Spleen (tissue), 11 donors: ENCODE measurements at regions not wholly inside any gene's neighbourhood (a gene's known extent, or its start where the extent isn't known, plus 50 kb on each side); places are given as distances from the start of the nearest gene placed in this dataset.

Source experiments
- DNase-seq: peaks from one replicate; pipeline ENCODE4 v3.0.0-alpha.2; 2020
- H3K27ac ChIP-seq, 8 donors: fragments of 200-600 bp; sonication (generic) in 7 of 8; 1 replicate in 4 of 8; 2 replicates in 4 of 8; pipeline versions ENCODE4 v1.5.0 to v1.8.0; 2016 to 2021; ENCODE audit warnings: inconsistent platforms in 4 of 8, mild to moderate bottlenecking in 4 of 8, moderate library complexity in 1 of 8
- H3K27me3 ChIP-seq, 7 donors: fragments of 200-600 bp; sonication (generic) in 6 of 7; replicated peaks in 1 of 7; 1 replicate in 4 of 7; 2 replicates in 3 of 7; pipeline versions ENCODE4 v1.5.0 to v1.8.0; 2016 to 2021; ENCODE audit warnings: inconsistent platforms in 3 of 7, mild to moderate bottlenecking in 1 of 7
- H3K36me3 ChIP-seq, 6 donors: fragments of 200-600 bp; sonication (generic) in 5 of 6; 1 replicate in 4 of 6; 2 replicates in 2 of 6; pipeline versions ENCODE4 v1.5.0 to v1.8.0; 2016 to 2021; ENCODE audit warnings: inconsistent platforms in 2 of 6
- H3K4me1 ChIP-seq, 6 donors: fragments of 200-600 bp; sonication (generic) in 5 of 6; 1 replicate in 3 of 6; 2 replicates in 3 of 6; pipeline versions ENCODE4 v1.5.0 to v1.8.0; 2016 to 2021; ENCODE audit warnings: inconsistent platforms in 3 of 6
- H3K4me3 ChIP-seq, 8 donors: fragments of 200-600 bp; sonication (generic) in 7 of 8; 1 replicate in 4 of 8; 2 replicates in 4 of 8; pipeline versions ENCODE4 v1.5.0 to v1.8.0; 2016 to 2021; ENCODE audit warnings: inconsistent platforms in 4 of 8, mild to moderate bottlenecking in 4 of 8, moderate library complexity in 2 of 8
- H3K9me3 ChIP-seq, 8 donors: fragments of 200-600 bp; sonication (generic) in 7 of 8; 1 replicate in 4 of 8; 2 replicates in 4 of 8; pipeline versions ENCODE4 v1.5.0 to v1.8.0; 2016 to 2021; ENCODE audit warnings: inconsistent platforms in 4 of 8
- CTCF ChIP-seq, 11 experiments: fragments of 200-600 bp in 7 of 11; fragments of 450-650 bp in 4 of 11; sonication (generic) in 4 of 11; IDR thresholded peaks in 8 of 11; conservative IDR thresholded peaks in 3 of 11; 1 replicate in 7 of 11; 2 replicates in 4 of 11; pipeline versions ENCODE4 v1.4.0 to v1.8.0; 2016 to 2021; ENCODE audit warnings: antibody characterized with exemption in 11 of 11, inconsistent platforms in 4 of 11, mild to moderate bottlenecking in 1 of 11
- POLR2A ChIP-seq, 3 donors: fragments of 450-650 bp; IDR thresholded peaks; one replicate each; pipeline ENCODE4 v1.5.1; 2017; ENCODE audit warnings: antibody characterized with exemption in 3 of 3, mild to moderate bottlenecking in 1 of 3
- POLR2AphosphoS5 ChIP-seq, 3 donors: sonication (generic); formaldehyde crosslinking; IDR thresholded peaks; one replicate each; pipeline ENCODE4 v1.5.1; 2017; ENCODE audit warnings: antibody characterized with exemption in 3 of 3
- WGBS, 5 donors: extraction: QIAGEN DNeasy Blood & Tissue Kit in 3 of 5; methylation state at CpG; one replicate each; pipeline versions ENCODE4 v1.1.5 to v1.1.7; 2013 to 2018; 5-methylcytosine and 5-hydroxymethylcytosine counted together
- intact Hi-C: fragments of 100-400 bp; cut with DNase I; formaldehyde crosslinking; loops from one replicate; pipeline ENCODE4 v1.15.0; 2023; ENCODE audit warnings: low total_unique reads
- donor health status: healthy with polysubstance abuse.
- donor health status: DM: no; HTN: no; CAD: no; lungs with moderate emphysema.
- donor health status: DM: no; HTN: no; CAD: no.
- donor health status: Bipolar disorder and iron deficiency.
- donor health status: healthy.
- donor health status: DM: no; HTN: no; CAD: no.
- donor health status: DM: yes; HTN: yes; CAD: no.

- Histone ChIP-seq H3K9me3 (no peaks in the 10 kb centered on the region), H3K36me3 (no peaks in the 10 kb centered on the region), H3K4me3 (no peak overlapping the region), H3K27ac (no peak overlapping the region), H3K27me3 (no peaks in the 10 kb centered on the region), H3K4me1 (no peaks in the 10 kb centered on the region)
- TF ChIP-seq POLR2A (IDR thresholded peaks at IDR 0.05) (no peak), CTCF (IDR thresholded peaks at IDR 0.05 in 8 of 11, conservative IDR thresholded peaks at IDR 0.05 in 3 of 11) (no peak), POLR2AphosphoS5 (IDR thresholded peaks at IDR 0.05) (no peak)
- no peak for DNase-seq
- intact Hi-C loops, result no loop called here
- 55 to 76% (median 62%) methylated on average over 3 of the region's 3 CpGs for WGBS, 5 donors
These were observed 416.3 kb upstream of the CDH5 start for GRCh38 chr16:65950211-65950610.

GRCh38 chr16:65948361-65948760 is 418.1 kb upstream of the CDH5 start:
- 89 to 95% (median 94%) methylated on average over 9 of the region's 9 CpGs for WGBS, 5 donors
- Histone ChIP-seq H3K27me3 (no peaks in the 10 kb centered on the region), H3K4me1 (no peaks in the 10 kb centered on the region), H3K4me3 (no peak overlapping the region), H3K9me3 (no peaks in the 10 kb centered on the region), H3K27ac (no peak overlapping the region), H3K36me3 (no peaks in the 10 kb centered on the region)
- TF ChIP-seq POLR2AphosphoS5 (IDR thresholded peaks at IDR 0.05) (no peak), POLR2A (IDR thresholded peaks at IDR 0.05) (no peak), CTCF (IDR thresholded peaks at IDR 0.05 in 8 of 11, conservative IDR thresholded peaks at IDR 0.05 in 3 of 11) (no peak)
- intact Hi-C loops, result no loop called here
- DNase-seq, result no peak

GRCh38 chr16:65947951-65948350 is 418.5 kb upstream of the CDH5 start:
- H3K36me3 ChIP-seq, result no peaks in the 10 kb centered on the region
- TF ChIP-seq POLR2AphosphoS5 (IDR thresholded peaks at IDR 0.05) (no peak), POLR2A (IDR thresholded peaks at IDR 0.05) (no peak), CTCF (IDR thresholded peaks at IDR 0.05 in 8 of 11, conservative IDR thresholded peaks at IDR 0.05 in 3 of 11) (no peak)
- no peaks in the 10 kb centered on the region for H3K4me1 ChIP-seq
- H3K27ac ChIP-seq, result no peak overlapping the region
- intact Hi-C loops, result no loop called here
- H3K4me3 ChIP-seq, result no peak overlapping the region
- DNase-seq, result no peak
- no peaks in the 10 kb centered on the region for H3K27me3 ChIP-seq
- WGBS, 5 donors, result 59 to 92% (median 89%) methylated on average over 4 of the region's 4 CpGs
- H3K9me3 ChIP-seq, result no peaks in the 10 kb centered on the region

- no peak overlapping the region for H3K4me3 ChIP-seq
- WGBS, 5 donors, result 56 to 62% (median 58%) methylated on average over 2 of the region's 2 CpGs
- no peak for DNase-seq
- H3K4me1 ChIP-seq, result no peaks in the 10 kb centered on the region
- intact Hi-C loops, result no loop called here
- no peak overlapping the region for H3K27ac ChIP-seq
- TF ChIP-seq POLR2AphosphoS5 (IDR thresholded peaks at IDR 0.05) (no peak), CTCF (IDR thresholded peaks at IDR 0.05 in 8 of 11, conservative IDR thresholded peaks at IDR 0.05 in 3 of 11) (no peak), POLR2A (IDR thresholded peaks at IDR 0.05) (no peak)
- no peaks in the 10 kb centered on the region for H3K9me3 ChIP-seq
- no peaks in the 10 kb centered on the region for H3K27me3 ChIP-seq
- no peaks in the 10 kb centered on the region for H3K36me3 ChIP-seq
These were observed 421.0 kb upstream of the CDH5 start for GRCh38 chr16:65945493-65945892.
